Chondrocyte (in vitro differentiated cells): ENCODE measurements at regions not wholly inside any gene's neighbourhood (a gene's known extent, or its start where the extent isn't known, plus 50 kb on each side); places are given as distances from the start of the nearest gene placed in this dataset.

Experiments
- DNase-seq: peaks from one replicate; pipeline ENCODE4 v3.0.0; 2021; ENCODE audit warnings: mixed read lengths, low spot score
- H3K27ac Mint-ChIP-seq: one replicate; pipeline ENCODE4 v1.8.0; 2021; ENCODE audit warnings: mild to moderate bottlenecking, moderate library complexity, mixed read lengths; ENCODE audit not compliant: unreplicated experiment
- H3K27me3 Mint-ChIP-seq: 2 replicates; pipeline ENCODE4 v1.8.0; 2021; ENCODE audit warnings: low read depth, mixed read lengths
- H3K36me3 Mint-ChIP-seq: 2 replicates; pipeline ENCODE4 v1.8.0; 2021; ENCODE audit warnings: low read depth, mixed read lengths
- H3K4me1 Mint-ChIP-seq: 2 replicates; pipeline ENCODE4 v1.8.0; 2021; ENCODE audit warnings: low read depth, mild to moderate bottlenecking, mixed read lengths
- H3K4me3 Mint-ChIP-seq: one replicate; pipeline ENCODE4 v1.8.0; 2021; ENCODE audit warnings: mild to moderate bottlenecking, moderate library complexity, mixed read lengths; ENCODE audit not compliant: unreplicated experiment
- H3K9me3 Mint-ChIP-seq: 2 replicates; pipeline ENCODE4 v1.8.0; 2021; ENCODE audit warnings: low read depth, mixed read lengths
- TF ChIP-seq, protein P1 (sequence below): fragments of 200-600 bp; sonication (generic); IDR thresholded peaks from 2 replicates; pipeline ENCODE4 v1.5.0; 2021; ENCODE audit warnings: antibody characterized with exemption, mild to moderate bottlenecking, moderate library complexity

DNA sequence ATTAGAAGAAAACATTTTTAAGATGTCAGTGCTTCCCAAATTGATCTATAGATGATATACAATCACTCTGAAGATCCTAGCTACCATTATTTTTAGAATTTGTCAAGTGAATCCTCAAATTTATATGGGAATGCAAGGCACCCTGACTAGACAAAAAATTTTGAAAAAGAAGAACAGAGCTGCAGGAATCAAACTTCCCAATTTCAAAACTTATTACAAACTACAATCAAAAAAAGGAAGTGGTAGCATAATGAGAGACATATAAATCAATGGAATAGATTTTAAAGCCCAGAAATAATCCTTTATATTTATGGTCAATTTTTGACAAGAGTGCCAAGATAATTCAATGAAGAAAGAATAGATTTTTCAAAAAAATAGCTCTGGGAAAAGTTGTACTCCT lies 198.3 kb upstream of the KCNJ16 start:
- Mint-ChIP-seq H3K9me3 (peaks cover 7% of the 10 kb centered on the region), H3K27ac (no peak overlapping the region), H3K36me3 (no peaks in the 10 kb centered on the region), H3K4me3 (no peak overlapping the region), H3K4me1 (peaks cover 9% of the 10 kb centered on the region), H3K27me3 (no peaks in the 10 kb centered on the region)
- no peak for DNase-seq
- TF ChIP-seq, protein P1, sequence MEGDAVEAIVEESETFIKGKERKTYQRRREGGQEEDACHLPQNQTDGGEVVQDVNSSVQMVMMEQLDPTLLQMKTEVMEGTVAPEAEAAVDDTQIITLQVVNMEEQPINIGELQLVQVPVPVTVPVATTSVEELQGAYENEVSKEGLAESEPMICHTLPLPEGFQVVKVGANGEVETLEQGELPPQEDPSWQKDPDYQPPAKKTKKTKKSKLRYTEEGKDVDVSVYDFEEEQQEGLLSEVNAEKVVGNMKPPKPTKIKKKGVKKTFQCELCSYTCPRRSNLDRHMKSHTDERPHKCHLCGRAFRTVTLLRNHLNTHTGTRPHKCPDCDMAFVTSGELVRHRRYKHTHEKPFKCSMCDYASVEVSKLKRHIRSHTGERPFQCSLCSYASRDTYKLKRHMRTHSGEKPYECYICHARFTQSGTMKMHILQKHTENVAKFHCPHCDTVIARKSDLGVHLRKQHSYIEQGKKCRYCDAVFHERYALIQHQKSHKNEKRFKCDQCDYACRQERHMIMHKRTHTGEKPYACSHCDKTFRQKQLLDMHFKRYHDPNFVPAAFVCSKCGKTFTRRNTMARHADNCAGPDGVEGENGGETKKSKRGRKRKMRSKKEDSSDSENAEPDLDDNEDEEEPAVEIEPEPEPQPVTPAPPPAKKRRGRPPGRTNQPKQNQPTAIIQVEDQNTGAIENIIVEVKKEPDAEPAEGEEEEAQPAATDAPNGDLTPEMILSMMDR = no peak

DNA sequence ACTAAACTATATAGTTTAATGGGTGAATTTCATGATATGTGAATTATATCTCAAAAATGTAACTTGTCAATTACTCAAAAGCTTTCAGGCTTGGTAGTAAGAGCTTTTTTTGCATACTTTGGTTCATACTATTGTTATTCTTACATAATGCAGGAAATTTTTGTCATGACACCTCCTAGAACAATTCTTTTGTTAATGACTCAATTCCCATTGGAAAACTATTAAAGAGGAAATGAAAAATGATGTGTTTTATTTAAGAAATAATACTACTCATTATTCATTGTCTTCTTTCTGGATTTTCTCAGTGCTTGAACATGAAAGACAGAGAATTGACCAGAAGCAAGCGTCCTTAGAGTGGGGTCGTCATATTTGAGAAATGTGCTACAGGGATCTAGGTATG lies 196.4 kb upstream of the KCNJ16 start:
- DNase-seq = no peak
- Mint-ChIP-seq H3K4me3 (no peak overlapping the region), H3K27ac (no peak overlapping the region), H3K36me3 (no peaks in the 10 kb centered on the region), H3K4me1 (peaks cover 9% of the 10 kb centered on the region), H3K9me3 (peaks cover 7% of the 10 kb centered on the region), H3K27me3 (no peaks in the 10 kb centered on the region)
- TF ChIP-seq, protein P1 = no peak

DNA sequence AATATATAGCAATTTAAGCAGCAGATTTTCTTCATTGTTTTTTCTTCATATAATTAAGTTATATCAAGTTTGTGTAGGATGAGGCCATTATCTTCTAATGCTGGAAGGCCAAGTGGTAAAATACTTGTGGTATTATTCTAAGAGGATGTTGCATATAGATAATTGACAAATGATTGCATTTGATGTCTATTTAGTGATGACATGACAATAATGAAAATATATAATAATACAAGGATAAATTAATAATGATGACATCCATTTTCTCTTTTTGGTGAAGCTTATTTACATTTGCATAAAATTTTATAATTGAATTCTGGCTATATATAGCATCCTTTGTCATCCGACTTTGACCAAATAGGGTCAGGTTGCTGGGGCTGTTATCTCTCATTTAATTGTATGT lies 195.4 kb upstream of the KCNJ16 start:
- TF ChIP-seq, protein P1 = no peak
- no peaks in the 10 kb centered on the region for H3K36me3 Mint-ChIP-seq
- H3K4me3 Mint-ChIP-seq = no peak overlapping the region
- no peak for DNase-seq
- H3K9me3 Mint-ChIP-seq = peaks cover 7% of the 10 kb centered on the region
- peaks cover 1% of the 10 kb centered on the region for H3K4me1 Mint-ChIP-seq
- H3K27ac Mint-ChIP-seq = no peak overlapping the region
- no peaks in the 10 kb centered on the region for H3K27me3 Mint-ChIP-seq

DNA sequence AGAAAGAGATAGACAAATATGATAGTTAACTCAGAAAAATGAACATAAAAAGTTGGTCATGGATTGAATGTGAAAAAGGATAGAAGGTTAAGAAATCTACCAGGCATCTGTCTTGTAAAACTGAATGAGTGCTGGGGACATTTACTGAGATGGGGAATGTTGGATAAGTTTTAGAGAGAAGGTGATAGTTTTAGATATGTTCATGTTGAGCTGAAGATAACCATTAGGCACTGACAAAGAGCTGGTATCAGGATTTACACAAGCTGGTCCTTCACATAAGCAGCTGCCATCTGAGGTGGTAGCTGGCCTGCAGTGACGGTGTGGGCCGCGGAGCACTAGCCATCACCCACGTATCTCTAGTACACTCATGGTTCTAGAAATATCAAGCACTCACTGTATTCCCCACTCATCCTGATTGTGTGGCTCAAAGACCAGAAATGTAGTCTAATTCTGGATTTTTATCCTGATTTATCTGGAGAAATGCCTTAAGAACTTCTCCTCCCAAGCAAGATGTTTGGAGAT lies 194.4 kb upstream of the KCNJ16 start:
- Mint-ChIP-seq H3K4me3 (no peak overlapping the region), H3K9me3 (peaks cover 7% of the 10 kb centered on the region), H3K36me3 (no peaks in the 10 kb centered on the region), H3K27me3 (no peaks in the 10 kb centered on the region), H3K4me1 (no peaks in the 10 kb centered on the region), H3K27ac (no peak overlapping the region)
- DNase-seq = no peak
- TF ChIP-seq, protein P1 = no peak

DNA sequence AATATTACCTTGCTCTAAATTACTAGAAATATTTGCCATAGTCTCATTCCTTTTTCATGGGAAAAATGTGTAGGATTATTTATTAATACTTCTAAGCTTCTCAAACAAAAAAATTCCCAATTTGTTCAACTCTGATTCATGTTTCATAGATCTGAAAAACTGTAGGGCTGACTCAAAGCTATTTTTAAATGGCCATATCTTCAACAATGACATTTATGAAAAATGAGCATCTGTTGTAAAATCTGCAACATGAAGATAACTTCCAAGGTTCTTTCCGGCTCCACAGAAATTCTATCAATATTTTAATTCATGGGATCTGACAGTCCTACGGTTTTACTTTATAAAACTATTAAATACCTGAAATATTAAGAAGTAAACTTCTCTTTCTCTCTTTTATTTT lies 192.7 kb upstream of the KCNJ16 start:
- TF ChIP-seq, protein P1 = no peak
- no peaks in the 10 kb centered on the region for H3K36me3 Mint-ChIP-seq
- H3K27ac Mint-ChIP-seq = no peak overlapping the region
- peaks cover 5% of the 10 kb centered on the region for H3K9me3 Mint-ChIP-seq
- H3K4me3 Mint-ChIP-seq = no peak overlapping the region
- no peak for DNase-seq
- no peaks in the 10 kb centered on the region for H3K4me1 Mint-ChIP-seq
- no peaks in the 10 kb centered on the region for H3K27me3 Mint-ChIP-seq
